K562 (cell line): ENCODE measurements at regions not wholly inside any gene's neighbourhood (a gene's known extent, or its start where the extent isn't known, plus 50 kb on each side); places are given as distances from the start of the nearest gene placed in this dataset.

Experiments
- ATAC-seq: fragments of 200-7000 bp; cut with Tn5 transposase; 3 replicates; pipeline ENCODE4 v1.9.1; 2020; ENCODE audit warnings: moderate library complexity
- BruUV-seq: library from RNA; stranded (reverse); fragments of 400-500 nt; replicated peaks from 2 replicates; lab custom pipeline; 2021; lab: Mats Ljungman, UMichigan
- CTCF ChIA-PET: fragments of 300-600 bp; formaldehyde crosslinking; extraction: SDS; loops from one replicate; lab custom pipeline; 2021; ENCODE audit warnings: low intra/inter-chr PET ratio; lab: Yijun Ruan, JAX
- POLR2A ChIA-PET: fragments of 300-600, 350-650 bp; sonication (Branson Sonifier 250); formaldehyde crosslinking; extraction: SDS; loops from one replicate; lab custom pipeline; 2021; ENCODE audit warnings: antibody characterized with exemption, inconsistent platforms; lab: Yijun Ruan, JAX
- DNase-seq, 4 experiments: peaks; one replicate each; pipeline versions ENCODE4 v3.0.0 to v3.0.0-alpha.2; 2011 to 2018; ENCODE audit warnings: low spot score in 3 of 4, mixed read lengths in 3 of 4; ENCODE audit errors: extremely low read depth in 1 of 4
- FAIRE-seq: peaks from 2 replicates; lab custom pipeline; 2011; peaks lifted over from hg19 to GRCh38; lab: Jason Lieb, UNC
- H2AFZ ChIP-seq: 2 replicates; pipeline ENCODE4 v1.6.0; 2011; ENCODE audit warnings: low read depth, low read length, control low read depth, inconsistent platforms
- H3K27ac ChIP-seq: fragments of 200-600 bp; 3 replicates; pipeline ENCODE4 v1.8.0; 2011; ENCODE audit warnings: low read depth, mild to moderate bottlenecking, control low read depth, inconsistent platforms, low read length, moderate library complexity, mixed read lengths; ENCODE audit errors: extremely low read depth
- H3K27me3 ChIP-seq, 2 experiments: fragments of 300-600 bp in 1 of 2; 2 replicates in 1 of 2; 3 replicates in 1 of 2; pipeline versions ENCODE4 v1.6.0 to v1.8.0; 2011; ENCODE audit warnings: inconsistent platforms in 2 of 2, low read length in 2 of 2, mild to moderate bottlenecking in 1 of 2, mixed read lengths in 1 of 2, moderate library complexity in 1 of 2; ENCODE audit not compliant: control insufficient read depth in 2 of 2, insufficient read depth in 2 of 2
- H3K36me3 ChIP-seq: fragments of 300-600 bp; 3 replicates; pipeline ENCODE4 v1.8.0; 2011; ENCODE audit warnings: mild to moderate bottlenecking, low read length, inconsistent platforms; ENCODE audit not compliant: control insufficient read depth, insufficient read depth
- H3K4me1 ChIP-seq, 2 experiments: fragments of 200-600 bp in 1 of 2; replicated peaks in 1 of 2; 2 replicates in 1 of 2; 3 replicates in 1 of 2; pipeline versions ENCODE4 v1.5.1 to v1.8.0; 2011; ENCODE audit warnings: inconsistent platforms in 2 of 2, low read length in 2 of 2, mild to moderate bottlenecking in 1 of 2, mixed read lengths in 1 of 2, moderate library complexity in 1 of 2; ENCODE audit not compliant: control insufficient read depth in 2 of 2, insufficient read depth in 2 of 2
- H3K4me2 ChIP-seq: 2 replicates; pipeline ENCODE4 v1.6.1; 2011; ENCODE audit warnings: low read length, control low read depth, inconsistent platforms, mixed read lengths; ENCODE audit not compliant: insufficient read depth
- H3K4me3 ChIP-seq: fragments of 200-600 bp; sonication (generic), shearing (Covaris generic); 2 replicates; pipeline ENCODE4 v1.5.1; 2016; ENCODE audit warnings: control low read depth, inconsistent platforms
- H3K79me2 ChIP-seq: fragments of 200-600 bp; 3 replicates; pipeline ENCODE4 v1.8.0; 2011; ENCODE audit warnings: low read length, inconsistent platforms; ENCODE audit not compliant: control insufficient read depth, insufficient read depth
- H3K9ac ChIP-seq, 2 experiments: 2 replicates each; pipeline versions ENCODE4 v1.6.0 to v1.6.1; 2011; ENCODE audit warnings: low read depth in 2 of 2, low read length in 2 of 2, control low read depth in 1 of 2, inconsistent platforms in 1 of 2, mild to moderate bottlenecking in 1 of 2, mixed read lengths in 1 of 2; ENCODE audit not compliant: insufficient read depth in 1 of 2
- H3K9me1 ChIP-seq: one replicate; pipeline ENCODE4 v1.6.0; 2011; ENCODE audit warnings: inconsistent platforms, mild to moderate bottlenecking, low read length, moderate library complexity; ENCODE audit not compliant: control insufficient read depth, insufficient read depth
- H3K9me3 ChIP-seq: replicated peaks from 2 replicates; pipeline ENCODE4 v1.5.1; 2011; ENCODE audit warnings: low read depth, low read length, inconsistent platforms; ENCODE audit not compliant: control insufficient read depth, insufficient read depth
- H4K20me1 ChIP-seq: replicated peaks from 2 replicates; pipeline ENCODE4 v1.6.1; 2011; ENCODE audit warnings: low read length, inconsistent platforms, mixed read lengths; ENCODE audit not compliant: control insufficient read depth, insufficient read depth
- CAMTA2 ChIP-seq: fragments of 250-450 bp; sonication (Bioruptor Pico); conservative IDR thresholded peaks from 2 replicates; pipeline ENCODE4 v1.5.1; 2022
- REST ChIP-seq, 2 experiments: fragments of 450-650 bp; formaldehyde crosslinking in 1 of 2; IDR thresholded peaks; 2 replicates each; pipeline versions ENCODE4 v1.4.0 to v1.6.1; 2014 to 2020; ENCODE audit warnings: mild to moderate bottlenecking in 2 of 2, borderline replicate concordance in 1 of 2, low read depth in 1 of 2
- SIN3B ChIP-seq: fragments of 450-650 bp; IDR thresholded peaks from 2 replicates; pipeline ENCODE4 v1.6.1; 2017; ENCODE audit warnings: low read depth, mild to moderate bottlenecking, moderate library complexity
- SMARCE1 ChIP-seq: fragments of 450-650 bp; IDR thresholded peaks from 2 replicates; pipeline ENCODE4 v1.7.1; 2016; ENCODE audit warnings: mild to moderate bottlenecking
- ZNF316 ChIP-seq: fragments of 450-650 bp; IDR thresholded peaks from 2 replicates; pipeline ENCODE4 v1.6.1; 2016
- ZNF512 ChIP-seq: IDR thresholded peaks from 2 replicates; pipeline ENCODE4 v1.6.1; 2016; ENCODE audit warnings: missing genetic modification characterization, missing compliant biosample characterization
- WGBS: fragments of 100-300 bp; shearing (Covaris generic); methylation state at CpG from one replicate; pipeline ENCODE4 v1.1.6; 2016; ENCODE audit warnings: low coverage, mixed read lengths; ENCODE audit not compliant: insufficient coverage; ENCODE audit errors: missing lambda C conversion rate; 5-methylcytosine and 5-hydroxymethylcytosine counted together
- in situ Hi-C: fragments of 300-500 bp; cut with MboI; formaldehyde crosslinking; loops from 4 replicates; pipeline ENCODE4 v1.15.0; 2018; ENCODE audit warnings: inconsistent platforms, mixed read lengths
- intact Hi-C: fragments of 100-400 bp; cut with micrococcal nuclease; formaldehyde crosslinking; loops from 2 replicates; pipeline ENCODE4 v1.14.2; 2022

GRCh38 chr10:27437775-27438174, 66.3 kb upstream of the RAB18 start:
- intact Hi-C loops (no loop called here), in situ Hi-C loops (no loop called here)
- H3K79me2 ChIP-seq = no peaks in the 10 kb centered on the region
- no peaks in the 10 kb centered on the region for H3K4me1 ChIP-seq
- no peak overlapping the region for H3K27ac ChIP-seq
- no peak overlapping the region for H3K4me2 ChIP-seq
- ChIA-PET CTCF (no interaction called here), POLR2A (no interaction called here)
- no peaks in the 10 kb centered on the region for H3K9me3 ChIP-seq
- H3K36me3 ChIP-seq = no peaks in the 10 kb centered on the region
- TF ChIP-seq ZNF512 (no peak), ZNF316 (peak; percentile 56)
- FAIRE-seq (no peak), DNase-seq (no peak), ATAC-seq (no peak)
- H2AFZ ChIP-seq = no peak overlapping the region
- no peak overlapping the region for H3K9ac ChIP-seq
- no peaks in the 10 kb centered on the region; a peak in 1 of 5 replicates for H3K27me3 ChIP-seq
- H3K4me3 ChIP-seq = no peak overlapping the region
- H4K20me1 ChIP-seq = no peaks in the 10 kb centered on the region
- H3K9me1 ChIP-seq = no peaks in the 10 kb centered on the region
- no TSS peak for BruUV-seq

GRCh38 chr10:27436710-27437109, 67.4 kb upstream of the RAB18 start:
- Histone ChIP-seq H3K9me1 (no peaks in the 10 kb centered on the region), H3K27ac (no peak overlapping the region), H3K79me2 (no peaks in the 10 kb centered on the region), H3K36me3 (no peaks in the 10 kb centered on the region), H3K27me3 (no peaks in the 10 kb centered on the region; a peak in 1 of 5 replicates), H3K4me1 (no peaks in the 10 kb centered on the region), H4K20me1 (no peaks in the 10 kb centered on the region), H3K4me3 (no peak overlapping the region), H2AFZ (no peak overlapping the region), H3K9ac (no peak overlapping the region), H3K9me3 (no peaks in the 10 kb centered on the region), H3K4me2 (no peak overlapping the region)
- 3% methylated on average over 8 of the region's 8 CpGs for WGBS
- in situ Hi-C loops (no loop called here), intact Hi-C loops (no loop called here)
- CTCF ChIA-PET = no interaction called here
- POLR2A ChIA-PET = interaction anchor here (1.3 kb wide), 1 partner anchor 9 kb away, joined by 4 read pairs; no protein-coding TSS in a partner anchor
- FAIRE-seq (no peak), ATAC-seq (no peak), DNase-seq (no peak)
- no TSS peak for BruUV-seq
- no peak for TF ChIP-seq REST (IDR thresholded peaks at IDR 0.05; ENCODE audit: borderline replicate concordance)
- no peak for TF ChIP-seq REST (CRISPR knock-in tag; IDR thresholded peaks at IDR 0.05; ENCODE audit: low read depth)
- TF ChIP-seq CAMTA2 (CRISPR knock-in tag) = no peak
- no peak for TF ChIP-seq SIN3B
- TF ChIP-seq SMARCE1 = no peak
